Liver (tissue), 8 donors: ENCODE measurements at regions not wholly inside any gene's neighbourhood (a gene's known extent, or its start where the extent isn't known, plus 50 kb on each side); places are given as distances from the start of the nearest gene placed in this dataset.

Experiments used
- DNase-seq: peaks from one replicate; pipeline ENCODE4 v3.0.0-alpha.2; 2017; ENCODE audit warnings: low spot score
- H3K27ac ChIP-seq, 2 donors: one replicate each; pipeline ENCODE4 v1.7.0; 2013; ENCODE audit warnings: inconsistent platforms in 2 of 2, low read length in 2 of 2, control low read depth in 1 of 2, low read depth in 1 of 2, mild to moderate bottlenecking in 1 of 2
- H3K27me3 ChIP-seq, 4 donors: one replicate each; pipeline versions ENCODE4 v1.6.1 to v1.7.0; 2013; ENCODE audit warnings: low read length in 3 of 4, inconsistent platforms in 1 of 4, mild to moderate bottlenecking in 1 of 4, moderate library complexity in 1 of 4; ENCODE audit not compliant: control insufficient read depth in 4 of 4, insufficient read depth in 4 of 4
- H3K36me3 ChIP-seq, 4 donors: one replicate each; pipeline versions ENCODE4 v1.6.1 to v1.7.0; 2013; ENCODE audit warnings: low read length in 3 of 4, mild to moderate bottlenecking in 3 of 4, low read depth in 1 of 4, moderate library complexity in 1 of 4; ENCODE audit not compliant: control insufficient read depth in 4 of 4, insufficient read depth in 3 of 4
- H3K4me1 ChIP-seq, 4 donors: one replicate each; pipeline versions ENCODE4 v1.6.1 to v1.7.0; 2013; ENCODE audit warnings: low read length in 3 of 4, mild to moderate bottlenecking in 3 of 4, moderate library complexity in 1 of 4; ENCODE audit not compliant: control insufficient read depth in 4 of 4, insufficient read depth in 4 of 4
- H3K4me3 ChIP-seq, 3 donors: one replicate each; pipeline versions ENCODE4 v1.6.1 to v1.7.0; 2013; ENCODE audit warnings: low read length in 3 of 3, control low read depth in 1 of 3, low read depth in 1 of 3, mild to moderate bottlenecking in 1 of 3
- H3K9ac ChIP-seq, 2 donors: one replicate each; pipeline ENCODE4 v1.7.0; 2013; ENCODE audit warnings: low read length in 2 of 2, mild to moderate bottlenecking in 2 of 2, moderate library complexity in 2 of 2, control low read depth in 1 of 2, low read depth in 1 of 2
- H3K9me3 ChIP-seq, 4 donors: one replicate each; pipeline versions ENCODE4 v1.6.1 to v1.7.0; 2013; ENCODE audit warnings: low read length in 3 of 4; ENCODE audit not compliant: control insufficient read depth in 4 of 4
- EGR1 ChIP-seq, 2 donors: IDR thresholded peaks; 2 replicates each; pipeline ENCODE4 v1.6.1; 2016 to 2018; ENCODE audit warnings: antibody characterized with exemption in 2 of 2, low read depth in 2 of 2
- FOXA1 ChIP-seq: IDR thresholded peaks from 2 replicates; pipeline ENCODE4 v1.6.1; 2016; ENCODE audit warnings: antibody characterized with exemption
- FOXA2 ChIP-seq: IDR thresholded peaks from 2 replicates; pipeline ENCODE4 v1.6.1; 2016; ENCODE audit warnings: antibody characterized with exemption
- GABPA ChIP-seq, 2 donors: IDR thresholded peaks in 1 of 2; conservative IDR thresholded peaks in 1 of 2; 2 replicates each; pipeline ENCODE4 v1.6.1; 2016; ENCODE audit warnings: antibody characterized with exemption in 2 of 2, mild to moderate bottlenecking in 1 of 2, moderate library complexity in 1 of 2
- HNF4A ChIP-seq, 2 donors: conservative IDR thresholded peaks; 2 replicates each; pipeline ENCODE4 v1.6.1; 2016; ENCODE audit warnings: antibody characterized with exemption in 2 of 2, mild to moderate bottlenecking in 2 of 2
- HNF4G ChIP-seq: IDR thresholded peaks from 2 replicates; pipeline ENCODE4 v1.6.1; 2016; ENCODE audit warnings: antibody characterized with exemption
- JUND ChIP-seq, 2 donors: IDR thresholded peaks; 2 replicates each; pipeline ENCODE4 v1.6.1; 2016; ENCODE audit warnings: antibody characterized with exemption in 2 of 2
- NR2F2 ChIP-seq: IDR thresholded peaks from 2 replicates; pipeline ENCODE4 v1.6.1; 2016; ENCODE audit warnings: antibody characterized with exemption
- RAD21 ChIP-seq, 2 donors: IDR thresholded peaks; 2 replicates each; pipeline ENCODE4 v1.6.1; 2016; ENCODE audit warnings: antibody characterized with exemption in 2 of 2, mild to moderate bottlenecking in 2 of 2
- RXRA ChIP-seq, 2 donors: IDR thresholded peaks; 2 replicates each; pipeline ENCODE4 v1.6.1; 2017 to 2018; ENCODE audit warnings: antibody characterized with exemption in 2 of 2, mild to moderate bottlenecking in 1 of 2
- SP1 ChIP-seq: IDR thresholded peaks from 2 replicates; pipeline ENCODE4 v1.6.1; 2018; ENCODE audit warnings: antibody characterized with exemption, mild to moderate bottlenecking
- TAF1 ChIP-seq: conservative IDR thresholded peaks from 2 replicates; pipeline ENCODE4 v1.6.1; 2016; ENCODE audit warnings: antibody characterized with exemption, mild to moderate bottlenecking
- YY1 ChIP-seq: IDR thresholded peaks from 2 replicates; pipeline ENCODE4 v1.6.1; 2016; ENCODE audit warnings: antibody characterized with exemption, mild to moderate bottlenecking
- WGBS: extraction: QIAGEN DNeasy Blood & Tissue Kit; methylation state at CpG from one replicate; pipeline ENCODE4 v1.1.7; 2013; 5-methylcytosine and 5-hydroxymethylcytosine counted together
- TF ChIP-seq, protein P1 (sequence below): IDR thresholded peaks from 2 replicates; pipeline ENCODE4 v1.6.1; 2016; ENCODE audit warnings: antibody characterized with exemption
- TF ChIP-seq, protein P2 (sequence below): IDR thresholded peaks from 2 replicates; pipeline ENCODE4 v1.6.1; 2016; ENCODE audit warnings: antibody characterized with exemption
- TF ChIP-seq, protein P3 (sequence below): IDR thresholded peaks from 2 replicates; pipeline ENCODE4 v1.6.1; 2016; ENCODE audit warnings: antibody characterized with exemption, mild to moderate bottlenecking
- TF ChIP-seq, protein P4 (sequence below): IDR thresholded peaks from 2 replicates; pipeline ENCODE4 v1.6.1; 2016; ENCODE audit warnings: antibody characterized with exemption
- TF ChIP-seq, protein P5 (sequence below): fragments of 150-350 bp; IDR thresholded peaks from 2 replicates; pipeline ENCODE4 v1.5.1; 2017; ENCODE audit warnings: improper control_type of control experiment, low read depth, low read length; ENCODE audit not compliant: missing input control
- donor health status: healthy.
- donor health status: healthy.
- donor health status: healthy.
- donor health status: healthy.
- donor health status: healthy.

DNA sequence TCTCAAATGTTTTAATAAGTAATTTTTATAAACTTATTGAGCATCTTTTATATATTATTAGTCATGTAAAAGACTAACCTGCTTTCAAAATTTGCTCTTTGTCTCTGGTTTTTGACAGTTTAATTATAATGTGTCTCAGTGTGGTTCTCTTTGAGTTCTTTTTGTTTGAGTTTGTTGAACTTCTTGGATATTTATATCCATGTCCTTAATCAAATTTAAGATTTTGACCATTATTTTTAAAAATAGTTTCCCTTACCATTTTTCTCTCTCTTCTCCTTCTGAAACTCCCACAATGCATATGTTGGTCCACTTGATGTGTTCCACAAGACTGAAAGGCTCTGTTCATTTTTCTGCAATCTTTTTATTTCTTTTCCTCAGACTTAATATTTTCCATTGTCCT, 366.1 kb upstream of the GOLIM4 start:
- H3K9me3 ChIP-seq: no peaks in the 10 kb centered on the region
- no peak for DNase-seq
- TF ChIP-seq, protein P1, sequence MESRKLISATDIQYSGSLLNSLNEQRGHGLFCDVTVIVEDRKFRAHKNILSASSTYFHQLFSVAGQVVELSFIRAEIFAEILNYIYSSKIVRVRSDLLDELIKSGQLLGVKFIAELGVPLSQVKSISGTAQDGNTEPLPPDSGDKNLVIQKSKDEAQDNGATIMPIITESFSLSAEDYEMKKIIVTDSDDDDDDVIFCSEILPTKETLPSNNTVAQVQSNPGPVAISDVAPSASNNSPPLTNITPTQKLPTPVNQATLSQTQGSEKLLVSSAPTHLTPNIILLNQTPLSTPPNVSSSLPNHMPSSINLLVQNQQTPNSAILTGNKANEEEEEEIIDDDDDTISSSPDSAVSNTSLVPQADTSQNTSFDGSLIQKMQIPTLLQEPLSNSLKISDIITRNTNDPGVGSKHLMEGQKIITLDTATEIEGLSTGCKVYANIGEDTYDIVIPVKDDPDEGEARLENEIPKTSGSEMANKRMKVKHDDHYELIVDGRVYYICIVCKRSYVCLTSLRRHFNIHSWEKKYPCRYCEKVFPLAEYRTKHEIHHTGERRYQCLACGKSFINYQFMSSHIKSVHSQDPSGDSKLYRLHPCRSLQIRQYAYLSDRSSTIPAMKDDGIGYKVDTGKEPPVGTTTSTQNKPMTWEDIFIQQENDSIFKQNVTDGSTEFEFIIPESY: no peak
- TF ChIP-seq NR2F2: no peak
- TF ChIP-seq TAF1: no peak
- TF ChIP-seq, protein P2, sequence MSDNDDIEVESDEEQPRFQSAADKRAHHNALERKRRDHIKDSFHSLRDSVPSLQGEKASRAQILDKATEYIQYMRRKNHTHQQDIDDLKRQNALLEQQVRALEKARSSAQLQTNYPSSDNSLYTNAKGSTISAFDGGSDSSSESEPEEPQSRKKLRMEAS: no peak
- TF ChIP-seq JUND (IDR thresholded peaks at IDR 0.05): no peak
- TF ChIP-seq FOXA1: no peak
- TF ChIP-seq SP1: no peak
- no peak for TF ChIP-seq EGR1 (IDR thresholded peaks at IDR 0.05; ENCODE audit: low read depth in 2 of 2)
- TF ChIP-seq, protein P3, sequence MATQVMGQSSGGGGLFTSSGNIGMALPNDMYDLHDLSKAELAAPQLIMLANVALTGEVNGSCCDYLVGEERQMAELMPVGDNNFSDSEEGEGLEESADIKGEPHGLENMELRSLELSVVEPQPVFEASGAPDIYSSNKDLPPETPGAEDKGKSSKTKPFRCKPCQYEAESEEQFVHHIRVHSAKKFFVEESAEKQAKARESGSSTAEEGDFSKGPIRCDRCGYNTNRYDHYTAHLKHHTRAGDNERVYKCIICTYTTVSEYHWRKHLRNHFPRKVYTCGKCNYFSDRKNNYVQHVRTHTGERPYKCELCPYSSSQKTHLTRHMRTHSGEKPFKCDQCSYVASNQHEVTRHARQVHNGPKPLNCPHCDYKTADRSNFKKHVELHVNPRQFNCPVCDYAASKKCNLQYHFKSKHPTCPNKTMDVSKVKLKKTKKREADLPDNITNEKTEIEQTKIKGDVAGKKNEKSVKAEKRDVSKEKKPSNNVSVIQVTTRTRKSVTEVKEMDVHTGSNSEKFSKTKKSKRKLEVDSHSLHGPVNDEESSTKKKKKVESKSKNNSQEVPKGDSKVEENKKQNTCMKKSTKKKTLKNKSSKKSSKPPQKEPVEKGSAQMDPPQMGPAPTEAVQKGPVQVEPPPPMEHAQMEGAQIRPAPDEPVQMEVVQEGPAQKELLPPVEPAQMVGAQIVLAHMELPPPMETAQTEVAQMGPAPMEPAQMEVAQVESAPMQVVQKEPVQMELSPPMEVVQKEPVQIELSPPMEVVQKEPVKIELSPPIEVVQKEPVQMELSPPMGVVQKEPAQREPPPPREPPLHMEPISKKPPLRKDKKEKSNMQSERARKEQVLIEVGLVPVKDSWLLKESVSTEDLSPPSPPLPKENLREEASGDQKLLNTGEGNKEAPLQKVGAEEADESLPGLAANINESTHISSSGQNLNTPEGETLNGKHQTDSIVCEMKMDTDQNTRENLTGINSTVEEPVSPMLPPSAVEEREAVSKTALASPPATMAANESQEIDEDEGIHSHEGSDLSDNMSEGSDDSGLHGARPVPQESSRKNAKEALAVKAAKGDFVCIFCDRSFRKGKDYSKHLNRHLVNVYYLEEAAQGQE: no peak
- no peak for TF ChIP-seq HNF4G
- TF ChIP-seq GABPA (IDR thresholded peaks at IDR 0.05 in 1 of 2, conservative IDR thresholded peaks at IDR 0.05 in 1 of 2): no peak
- TF ChIP-seq, protein P4, sequence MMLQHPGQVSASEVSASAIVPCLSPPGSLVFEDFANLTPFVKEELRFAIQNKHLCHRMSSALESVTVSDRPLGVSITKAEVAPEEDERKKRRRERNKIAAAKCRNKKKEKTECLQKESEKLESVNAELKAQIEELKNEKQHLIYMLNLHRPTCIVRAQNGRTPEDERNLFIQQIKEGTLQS: no peak
- TF ChIP-seq RAD21 (IDR thresholded peaks at IDR 0.05): no peak
- TF ChIP-seq HNF4A (conservative IDR thresholded peaks at IDR 0.05): no peak
- TF ChIP-seq YY1: no peak
- TF ChIP-seq, protein P5, sequence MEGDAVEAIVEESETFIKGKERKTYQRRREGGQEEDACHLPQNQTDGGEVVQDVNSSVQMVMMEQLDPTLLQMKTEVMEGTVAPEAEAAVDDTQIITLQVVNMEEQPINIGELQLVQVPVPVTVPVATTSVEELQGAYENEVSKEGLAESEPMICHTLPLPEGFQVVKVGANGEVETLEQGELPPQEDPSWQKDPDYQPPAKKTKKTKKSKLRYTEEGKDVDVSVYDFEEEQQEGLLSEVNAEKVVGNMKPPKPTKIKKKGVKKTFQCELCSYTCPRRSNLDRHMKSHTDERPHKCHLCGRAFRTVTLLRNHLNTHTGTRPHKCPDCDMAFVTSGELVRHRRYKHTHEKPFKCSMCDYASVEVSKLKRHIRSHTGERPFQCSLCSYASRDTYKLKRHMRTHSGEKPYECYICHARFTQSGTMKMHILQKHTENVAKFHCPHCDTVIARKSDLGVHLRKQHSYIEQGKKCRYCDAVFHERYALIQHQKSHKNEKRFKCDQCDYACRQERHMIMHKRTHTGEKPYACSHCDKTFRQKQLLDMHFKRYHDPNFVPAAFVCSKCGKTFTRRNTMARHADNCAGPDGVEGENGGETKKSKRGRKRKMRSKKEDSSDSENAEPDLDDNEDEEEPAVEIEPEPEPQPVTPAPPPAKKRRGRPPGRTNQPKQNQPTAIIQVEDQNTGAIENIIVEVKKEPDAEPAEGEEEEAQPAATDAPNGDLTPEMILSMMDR: no peak

DNA sequence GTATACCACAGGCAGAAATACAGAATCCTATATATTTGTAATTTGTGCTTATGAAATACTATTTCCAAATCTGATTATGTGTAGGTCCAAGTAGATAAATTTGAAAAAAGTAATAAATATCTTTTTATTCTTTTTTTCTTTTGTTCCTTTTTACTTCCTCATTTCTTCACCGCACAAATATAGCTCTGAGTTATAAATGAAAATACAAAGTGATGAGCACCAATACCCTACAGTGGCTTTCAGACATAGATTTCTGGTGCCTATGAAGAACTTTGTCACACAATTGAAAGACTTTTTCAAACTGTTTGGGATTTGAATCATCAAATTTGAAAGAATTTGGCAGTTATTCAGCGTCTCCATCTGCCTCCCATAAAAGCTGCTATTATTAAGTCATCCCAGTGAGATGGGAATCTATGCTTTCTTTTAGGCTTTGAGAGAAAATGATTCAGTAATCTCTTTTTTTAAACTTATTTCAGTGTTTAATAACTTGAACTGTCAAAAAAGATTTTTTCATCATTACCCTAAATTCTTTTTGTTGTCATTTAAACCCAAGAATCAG, 363.6 kb upstream of the GOLIM4 start:
- H3K9me3 ChIP-seq: no peaks in the 10 kb centered on the region
- no peaks in the 10 kb centered on the region for H3K4me1 ChIP-seq
- peaks cover 0 to 2% (median 0%) of the 10 kb centered on the region in 4 donors for H3K27me3 ChIP-seq
- WGBS: 78% methylated on average over 2 of the region's 2 CpGs
- TF ChIP-seq FOXA2 (no peak), NR2F2 (no peak), SP1 (no peak), TAF1 (no peak), FOXA1 (no peak), RXRA (IDR thresholded peaks at IDR 0.05) (no peak), HNF4A (conservative IDR thresholded peaks at IDR 0.05) (no peak), EGR1 (IDR thresholded peaks at IDR 0.05; ENCODE audit: low read depth in 2 of 2) (no peak)
- TF ChIP-seq, protein P2: no peak
- TF ChIP-seq, protein P1: no peak
- TF ChIP-seq, protein P3: no peak
- H3K27ac ChIP-seq: no peak overlapping the region
- H3K9ac ChIP-seq: no peak overlapping the region
- no peak overlapping the region for H3K4me3 ChIP-seq
- no peaks in the 10 kb centered on the region for H3K36me3 ChIP-seq
- no peak for DNase-seq

More for the DNA sequence above, 366.1 kb upstream of the GOLIM4 start:
- peaks cover 0 to 2% (median 0%) of the 10 kb centered on the region in 4 donors for H3K27me3 ChIP-seq
- H3K4me3 ChIP-seq: no peak overlapping the region
- H3K36me3 ChIP-seq: no peaks in the 10 kb centered on the region
- H3K4me1 ChIP-seq: no peaks in the 10 kb centered on the region
- no peak overlapping the region for H3K9ac ChIP-seq
- no peak overlapping the region for H3K27ac ChIP-seq
